Superior temporal gyrus (tissue), 1 donor: ENCODE measurements at regions not wholly inside any gene's neighbourhood (a gene's known extent, or its start where the extent isn't known, plus 50 kb on each side); places are given as distances from the start of the nearest gene placed in this dataset.

Source experiments
- DNase-seq: peaks from one replicate; pipeline ENCODE4 v3.0.0-alpha.2; 2016; ENCODE audit errors: extremely low spot score

- no peak for DNase-seq
Observed at GRCh38 chr5:3654515-3654914, 58.9 kb downstream of the IRX1 start.

GRCh38 chr5:3656803-3657202, 61.2 kb downstream of the IRX1 start:
- DNase-seq = no peak

GRCh38 chr5:3657364-3658022, 61.9 kb downstream of the IRX1 start:
- DNase-seq = no peak

GRCh38 chr5:3658929-3659328, 63.3 kb downstream of the IRX1 start:
- DNase-seq = no peak

- DNase-seq = no peak
Observed at GRCh38 chr5:3659907-3660306, 64.3 kb downstream of the IRX1 start.

GRCh38 chr5:3660630-3661029, 65.0 kb downstream of the IRX1 start:
- no peak for DNase-seq

- DNase-seq = no peak
Observed at GRCh38 chr5:3661755-3662296, 66.2 kb downstream of the IRX1 start.

GRCh38 chr5:3662344-3662743, 66.7 kb downstream of the IRX1 start:
- no peak for DNase-seq

GRCh38 chr5:3671337-3671736, 75.7 kb downstream of the IRX1 start:
- DNase-seq = no peak

GRCh38 chr5:3678801-3679200, 83.2 kb downstream of the IRX1 start:
- DNase-seq = no peak

GRCh38 chr5:3680821-3681220, 85.2 kb downstream of the IRX1 start:
- DNase-seq = no peak

GRCh38 chr5:3684118-3684517, 88.5 kb downstream of the IRX1 start:
- DNase-seq = no peak

- no peak for DNase-seq
Observed at GRCh38 chr5:3684771-3685354, 89.2 kb downstream of the IRX1 start.

GRCh38 chr5:3694819-3695218, 99.2 kb downstream of the IRX1 start:
- DNase-seq = no peak

- no peak for DNase-seq
Observed at GRCh38 chr5:3695818-3696217, 100.2 kb downstream of the IRX1 start.

GRCh38 chr5:3698412-3698811, 102.8 kb downstream of the IRX1 start:
- DNase-seq = no peak

- no peak for DNase-seq
Observed at GRCh38 chr5:3701694-3702093, 106.1 kb downstream of the IRX1 start.

GRCh38 chr5:3704661-3705060, 109.0 kb downstream of the IRX1 start:
- no peak for DNase-seq

GRCh38 chr5:3709068-3709716, 113.6 kb downstream of the IRX1 start:
- DNase-seq = no peak

GRCh38 chr5:3709717-3710348, 114.2 kb downstream of the IRX1 start:
- no peak for DNase-seq

GRCh38 chr5:3715062-3715461, 119.4 kb downstream of the IRX1 start:
- DNase-seq = no peak

GRCh38 chr5:3729631-3730030, 134.0 kb downstream of the IRX1 start:
- DNase-seq = no peak

GRCh38 chr5:3734632-3735031, 139.0 kb downstream of the IRX1 start:
- no peak for DNase-seq
